ENCODE measurements at regions not wholly inside any gene's neighbourhood (a gene's known extent, or its start where the extent isn't known, plus 50 kb on each side); places are given as distances from the start of the nearest gene placed in this dataset.

- no peak for DNase-seq
Measured at GRCh38 chr9:95610006-95610785, 93.4 kb upstream of the PTCH1 start.

- no peak for DNase-seq
Measured at GRCh38 chr9:95609426-95609825, 92.7 kb upstream of the PTCH1 start.

GRCh38 chr9:95608341-95608740 is 91.6 kb upstream of the PTCH1 start:
- DNase-seq = no peak

DNA sequence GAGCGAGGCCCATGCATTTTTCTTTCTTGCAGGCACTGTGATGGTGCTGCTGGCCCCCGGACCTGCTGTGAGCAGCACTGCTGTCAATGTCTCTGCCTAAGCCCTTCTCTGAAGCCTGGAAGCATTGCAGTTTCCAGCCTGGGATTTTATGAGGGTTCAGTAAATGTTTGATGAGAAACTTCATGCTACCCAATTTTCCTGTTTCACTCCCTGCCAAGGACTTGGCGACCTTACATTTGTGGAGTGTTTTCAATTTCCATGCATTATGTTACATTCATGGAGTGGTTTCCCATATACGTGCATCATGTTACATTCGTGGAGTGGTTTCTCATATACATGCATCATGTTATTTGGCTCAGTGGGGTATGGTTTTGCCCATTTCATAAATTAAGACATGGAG is 90.7 kb upstream of the PTCH1 start:
- no peak for DNase-seq

DNA sequence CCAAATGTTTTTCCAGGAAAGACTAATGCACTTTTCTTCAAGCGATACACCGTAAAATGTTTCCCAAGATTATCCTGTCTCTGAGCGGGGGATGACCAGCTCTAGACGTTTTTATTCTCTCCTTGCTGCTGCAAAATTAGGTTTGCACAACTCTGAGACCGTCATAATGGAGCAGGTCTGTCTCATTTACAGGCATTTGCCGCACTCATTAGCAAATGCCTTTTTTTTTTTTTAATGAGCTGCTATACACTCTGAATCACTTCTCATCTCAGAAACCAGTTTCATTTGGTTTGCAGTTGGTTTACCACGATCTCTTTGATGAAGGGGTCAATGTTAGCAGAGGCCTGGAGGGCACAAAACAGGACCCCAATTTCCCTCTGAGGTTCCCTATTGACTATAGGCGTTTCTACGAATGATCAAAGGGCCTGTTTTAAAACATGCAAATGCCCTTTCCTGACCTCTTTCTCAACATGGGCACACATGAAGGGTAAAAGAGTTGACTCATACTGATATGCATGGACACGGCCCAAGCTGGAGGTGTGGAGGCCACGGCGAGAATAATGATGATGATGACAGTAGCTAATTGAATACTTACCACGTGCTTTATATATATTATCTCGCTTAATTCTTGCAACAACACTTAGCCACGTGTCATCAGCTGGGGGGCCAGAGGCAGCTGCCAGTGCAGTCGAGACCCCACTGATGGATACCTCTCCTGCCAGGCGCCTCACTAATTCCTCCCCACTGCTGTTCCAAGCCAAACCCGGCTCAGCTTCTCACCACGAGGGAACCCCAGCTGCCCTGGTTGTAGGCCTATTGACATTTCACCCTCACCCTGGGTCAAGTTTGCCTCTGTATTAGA is 89.9 kb upstream of the PTCH1 start:
- no peak for DNase-seq

GRCh38 chr9:95605816-95606488 is 89.2 kb upstream of the PTCH1 start:
- DNase-seq = no peak

DNA sequence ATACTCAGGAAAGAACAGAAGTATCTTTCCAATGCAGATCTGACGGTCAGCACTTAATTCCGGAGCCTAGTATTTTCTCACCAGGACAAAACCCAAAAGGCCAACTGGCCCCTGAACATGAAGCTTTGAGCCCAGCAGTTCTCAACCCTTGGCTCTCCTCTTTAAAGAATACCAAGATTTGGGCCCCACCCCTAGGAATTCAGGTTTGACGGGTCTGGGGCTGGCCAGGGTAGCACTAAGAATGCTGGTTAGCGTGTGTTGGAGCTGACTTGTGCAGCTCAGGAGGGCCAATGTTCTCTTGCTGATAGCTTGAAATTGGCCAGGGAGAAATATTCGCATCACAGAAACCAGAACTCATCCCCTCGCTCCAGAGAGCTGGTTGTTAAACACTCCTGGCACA is 88.3 kb upstream of the PTCH1 start:
- DNase-seq = no peak

GRCh38 chr9:95598236-95598635 is 81.5 kb upstream of the PTCH1 start:
- DNase-seq = no peak

DNA sequence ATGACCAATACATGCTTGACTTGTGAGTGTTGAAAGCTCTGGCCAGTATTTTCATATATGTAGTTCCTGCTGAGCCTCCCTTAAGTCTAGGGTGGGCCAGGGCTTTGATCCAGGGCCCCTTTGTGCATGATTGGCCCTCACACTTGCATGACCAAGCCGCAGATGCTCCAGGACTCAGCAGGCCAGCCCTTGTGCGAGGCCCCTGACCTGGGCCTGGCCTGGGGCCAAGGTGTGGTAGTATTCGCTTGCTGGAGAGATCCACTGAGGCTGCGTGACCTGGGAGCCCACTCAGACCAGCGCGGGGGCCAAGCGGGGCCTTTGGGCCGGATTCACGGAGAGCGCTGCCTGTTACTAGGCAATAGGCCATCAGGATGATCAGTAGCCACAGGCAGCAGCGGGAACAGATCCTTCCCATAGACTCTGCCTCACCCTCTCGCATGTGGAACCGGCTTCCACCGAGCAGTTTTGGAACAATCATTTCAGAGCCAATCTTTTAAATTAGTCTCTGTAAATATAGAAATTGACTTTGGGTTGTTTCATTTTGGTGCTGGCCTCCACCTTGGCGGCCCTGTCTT is 79.0 kb upstream of the PTCH1 start:
- no peak for DNase-seq

DNA sequence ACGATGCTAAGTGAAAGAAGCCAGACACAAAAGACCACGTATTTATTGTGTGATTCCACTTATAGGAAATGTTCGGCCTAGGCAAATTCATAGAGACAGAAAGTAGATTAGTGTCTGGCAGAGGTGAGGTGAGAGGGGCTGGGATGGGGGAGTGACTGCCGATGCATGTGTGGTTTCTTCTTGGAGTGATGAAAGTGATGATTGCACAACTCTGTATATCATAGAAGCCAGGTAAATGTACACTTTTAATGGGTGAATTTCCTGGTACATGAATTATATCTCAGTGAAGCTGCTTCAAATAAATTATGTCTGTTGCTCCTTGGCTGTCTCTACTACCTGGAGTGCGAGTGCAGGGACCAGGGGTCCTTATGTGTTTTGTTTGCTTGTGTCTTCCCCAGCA is 76.2 kb upstream of the PTCH1 start:
- DNase-seq = no peak

DNA sequence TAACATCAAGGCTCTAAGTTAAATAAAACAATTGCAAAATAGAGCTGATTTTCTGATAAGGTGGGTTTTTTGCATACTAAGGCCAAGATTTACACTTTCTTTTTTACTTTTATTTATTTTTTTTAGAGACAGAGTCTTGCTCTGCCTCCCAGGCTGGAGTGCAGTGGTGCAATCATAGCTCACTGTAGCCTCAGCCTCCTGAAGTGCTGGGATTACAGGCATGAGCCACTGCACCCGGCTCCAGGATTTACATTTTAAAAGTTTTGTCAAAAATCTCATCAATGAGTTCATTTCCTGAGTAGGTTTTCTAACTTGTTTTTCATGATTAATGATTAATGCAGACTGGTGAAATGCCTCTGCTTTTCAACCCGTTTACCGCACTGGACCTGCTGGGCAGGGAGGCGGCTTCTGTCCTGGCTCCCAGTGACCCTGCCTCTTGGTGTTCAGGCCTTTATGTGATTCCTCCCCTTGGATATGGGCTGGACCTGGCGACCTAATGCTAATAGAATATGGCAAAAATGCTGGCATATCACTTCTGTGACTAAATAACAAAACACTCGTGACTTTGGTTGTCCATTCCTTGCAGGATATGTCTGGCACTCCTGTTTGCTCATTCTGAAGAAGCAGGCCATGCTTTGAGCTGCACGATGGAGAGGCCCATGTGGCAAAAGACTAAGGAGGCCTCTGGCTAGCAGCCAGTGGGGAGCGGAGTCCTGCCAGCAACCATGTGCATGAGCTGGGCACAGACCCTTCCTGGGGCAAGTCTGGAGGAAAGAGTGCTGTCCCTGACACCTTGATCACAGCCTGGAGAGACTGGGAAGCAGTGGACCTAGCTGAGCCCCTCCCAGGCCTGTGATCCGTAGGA is 72.2 kb upstream of the PTCH1 start:
- DNase-seq = no peak

- DNase-seq = no peak
Measured at GRCh38 chr9:95587021-95587964, 70.5 kb upstream of the PTCH1 start.

GRCh38 chr9:95586326-95586725 is 69.6 kb upstream of the PTCH1 start:
- no peak for DNase-seq

DNA sequence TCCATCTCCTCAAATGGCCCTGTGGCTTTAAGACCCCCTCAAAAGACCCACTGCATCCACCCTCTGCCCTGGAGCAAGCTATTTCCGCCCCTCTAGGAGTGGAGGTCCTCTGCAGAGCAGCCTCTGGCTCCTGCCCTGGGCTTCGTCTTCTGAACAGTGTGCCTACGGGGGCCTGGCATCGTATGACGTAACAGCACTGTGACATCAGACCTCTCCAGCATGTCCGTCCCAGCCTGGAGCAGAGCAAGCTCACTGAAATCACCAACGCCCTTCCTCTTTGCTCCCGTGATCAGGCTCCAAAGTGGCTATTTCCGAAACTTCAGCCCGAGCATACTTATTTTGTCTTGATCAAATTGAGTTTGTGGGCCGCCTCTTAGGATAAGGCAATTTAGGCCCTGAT is 69.1 kb upstream of the PTCH1 start:
- no peak for DNase-seq

GRCh38 chr9:95584176-95584575 is 67.4 kb upstream of the PTCH1 start:
- DNase-seq = no peak

GRCh38 chr9:95581900-95582299 is 65.1 kb upstream of the PTCH1 start:
- no peak for DNase-seq

DNA sequence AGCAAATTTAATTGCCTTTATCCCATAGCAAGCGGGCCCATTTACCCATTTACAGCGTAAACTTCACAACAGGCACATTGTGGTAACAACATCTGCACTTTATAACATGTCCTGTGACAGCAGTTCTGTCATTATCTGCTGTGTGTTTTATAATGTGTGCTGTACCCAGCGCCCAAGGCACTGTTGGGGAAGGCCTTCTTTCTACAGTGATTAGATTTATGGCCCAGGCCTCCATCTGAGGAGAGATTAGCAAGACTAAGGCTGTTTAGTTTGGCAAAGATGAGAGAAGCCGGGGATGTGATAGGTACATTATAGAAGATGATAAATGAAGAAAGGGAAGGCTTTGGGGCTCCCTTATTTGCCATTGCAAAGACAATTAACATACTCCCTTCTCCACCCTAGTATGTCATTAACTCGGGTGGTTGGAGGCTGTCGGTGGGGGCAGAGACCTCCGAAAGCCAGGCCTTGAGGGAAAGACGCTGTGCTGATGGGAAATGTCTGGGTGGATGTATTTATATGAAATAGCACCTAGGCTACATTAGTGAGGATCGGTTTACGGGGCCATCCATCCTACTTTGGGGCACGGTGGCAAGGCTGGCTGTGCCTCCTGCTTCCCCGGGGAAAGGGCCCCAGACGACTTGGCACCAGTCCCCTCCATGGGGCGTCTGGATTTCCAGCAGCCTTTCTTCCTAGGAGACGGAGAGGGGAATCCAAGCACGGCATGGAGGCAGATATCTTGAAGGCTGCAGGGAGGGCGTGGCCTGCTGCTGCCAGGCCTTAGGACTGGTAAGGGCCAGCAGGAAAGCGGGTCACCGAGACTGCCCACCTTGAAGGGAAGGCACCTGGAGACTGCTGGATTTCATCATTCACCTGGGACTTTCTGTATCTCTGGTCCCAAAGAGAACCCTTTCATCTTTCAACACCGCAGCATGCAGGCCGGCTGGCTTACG is 64.3 kb upstream of the PTCH1 start:
- DNase-seq = no peak

DNA sequence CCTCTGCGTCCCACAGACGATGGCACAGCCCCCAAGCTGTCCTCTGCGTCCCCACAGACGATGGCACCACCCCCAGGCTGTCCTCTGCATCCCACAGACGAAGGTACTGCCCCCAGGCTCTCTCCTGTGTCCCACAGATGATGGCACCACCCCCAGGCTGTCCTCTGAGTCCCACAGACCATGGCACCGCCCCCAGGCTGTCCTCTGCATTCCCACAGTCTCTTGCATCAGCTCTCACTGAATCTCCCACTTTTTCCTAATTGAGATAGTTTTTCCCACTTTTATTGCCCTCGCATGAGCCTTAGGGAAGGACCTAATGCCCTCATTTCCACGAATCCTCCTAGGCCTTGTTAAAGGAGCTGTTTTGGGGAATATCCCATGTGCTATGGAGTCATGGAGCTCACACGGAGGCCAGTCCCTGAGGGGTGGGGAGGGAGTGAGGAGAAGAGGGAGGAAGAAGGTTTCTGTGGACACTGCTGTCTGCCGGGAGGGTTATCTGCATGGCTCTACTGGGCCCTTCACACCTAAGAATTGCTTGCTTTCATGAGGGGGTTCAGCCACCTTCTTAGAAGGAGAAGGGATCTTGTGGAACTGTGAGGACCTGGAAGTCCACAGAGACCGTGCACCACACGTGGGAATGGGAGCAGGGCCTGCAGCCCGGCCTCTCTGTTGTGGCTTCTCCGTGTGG is 58.2 kb upstream of the PTCH1 start:
- DNase-seq = no peak

DNA sequence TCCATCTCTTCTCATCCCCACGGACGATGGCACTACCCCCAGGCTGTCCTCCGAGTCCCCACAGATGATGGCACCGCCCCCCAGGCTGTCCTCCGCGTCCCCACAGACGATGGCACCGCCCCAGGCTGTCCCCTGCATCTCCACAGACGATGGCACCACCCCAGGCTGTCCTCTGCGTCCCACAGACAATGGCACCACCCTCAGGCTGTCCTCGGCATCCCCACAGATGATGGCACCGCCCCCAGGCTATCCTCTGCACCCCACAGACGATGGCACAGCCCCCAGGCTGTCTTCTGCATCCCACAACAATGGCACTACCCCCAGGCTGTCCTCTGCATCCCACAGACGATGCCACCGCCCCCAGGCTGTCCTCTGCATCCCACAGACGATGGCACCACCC is 57.4 kb upstream of the PTCH1 start:
- DNase-seq = no peak
